GM23248 (cell line): ENCODE measurements at regions not wholly inside any gene's neighbourhood (a gene's known extent, or its start where the extent isn't known, plus 50 kb on each side); places are given as distances from the start of the nearest gene placed in this dataset.

Experiments
- EZH2 ChIP-seq: fragments of 200-600 bp; sonication (generic); IDR thresholded peaks from 2 replicates; pipeline ENCODE4 v1.6.1; 2018; ENCODE audit warnings: antibody characterized with exemption, mild to moderate bottlenecking; ENCODE audit not compliant: insufficient read depth, poor library complexity, severe bottlenecking
- EZH2phosphoT487 ChIP-seq: fragments of 200-600 bp; sonication (generic); IDR thresholded peaks from 2 replicates; pipeline ENCODE4 v1.6.1; 2018; ENCODE audit warnings: antibody characterized with exemption, moderate library complexity, mild to moderate bottlenecking, low read depth; ENCODE audit not compliant: insufficient read depth

- no peak for TF ChIP-seq EZH2phosphoT487
- no peak for TF ChIP-seq EZH2
Measured at GRCh38 chr9:28616310-28616709, 1043.0 kb upstream of the C9orf72 start.
